GM12878 (cell line): ENCODE measurements at regions not wholly inside any gene's neighbourhood (a gene's known extent, or its start where the extent isn't known, plus 50 kb on each side); places are given as distances from the start of the nearest gene placed in this dataset.

Experiments
- ATAC-seq: fragments of 200-7000 bp; cut with Tn5 transposase; 3 replicates; pipeline ENCODE4 v1.9.1; 2020; ENCODE audit warnings: mild to moderate bottlenecking, moderate library complexity
- BruUV-seq: library from RNA; stranded (reverse); fragments of 400-500 nt; replicated peaks from 2 replicates; lab custom pipeline; 2021; lab: Mats Ljungman, UMichigan
- CTCF ChIA-PET: fragments of 300-600 bp; sonication (Branson Sonifier 250); formaldehyde crosslinking; extraction: SDS; loops from one replicate; lab custom pipeline; 2021; ENCODE audit warnings: inconsistent platforms; lab: Yijun Ruan, JAX
- POLR2A ChIA-PET: fragments of 350-600 bp; formaldehyde crosslinking; extraction: SDS; loops from one replicate; lab custom pipeline; 2021; ENCODE audit warnings: inconsistent platforms; lab: Charles Lee
- RAD21 ChIA-PET: fragments of 300-600 bp; sonication (Branson Sonifier 250); formaldehyde crosslinking; loops from one replicate; lab custom pipeline; 2023; ENCODE audit warnings: antibody characterized with exemption; ENCODE audit not compliant: unreplicated experiment; lab: Charles Lee
- SMC1A ChIA-PET: fragments of 300-600 bp; sonication (Branson Sonifier 250); formaldehyde crosslinking; loops from one replicate; lab custom pipeline; 2023; ENCODE audit not compliant: unreplicated experiment, uncharacterized antibody; lab: Charles Lee
- DNase-seq: peaks from one replicate; pipeline ENCODE4 v3.0.0-alpha.2; 2011; ENCODE audit warnings: low read depth, low spot score
- FAIRE-seq: peaks from 3 replicates; lab custom pipeline; 2011; peaks lifted over from hg19 to GRCh38; lab: Jason Lieb, UNC
- H2AFZ ChIP-seq: 2 replicates; pipeline ENCODE4 v1.6.0; 2011; ENCODE audit warnings: low read depth, low read length, control low read depth; ENCODE audit not compliant: control insufficient read depth
- H3K27ac ChIP-seq: 2 replicates; pipeline ENCODE4 v1.5.1; 2011; ENCODE audit warnings: control low read depth; ENCODE audit not compliant: control insufficient read depth, insufficient read depth
- H3K27me3 ChIP-seq, 2 experiments: replicated peaks in 1 of 2; 2 replicates each; pipeline versions ENCODE4 v1.6.0 to v1.6.1; 2011; ENCODE audit warnings: low read length in 1 of 2; ENCODE audit not compliant: control insufficient read depth in 2 of 2, insufficient read depth in 2 of 2
- H3K36me3 ChIP-seq, 2 experiments: 2 replicates each; pipeline ENCODE4 v1.5.1; 2011; ENCODE audit warnings: low read length in 1 of 2; ENCODE audit not compliant: control insufficient read depth in 2 of 2, insufficient read depth in 2 of 2
- H3K4me1 ChIP-seq: 2 replicates; pipeline ENCODE4 v1.6.1; 2011; ENCODE audit warnings: mild to moderate bottlenecking, low read length, moderate library complexity, mixed read lengths; ENCODE audit not compliant: control insufficient read depth, insufficient read depth
- H3K4me2 ChIP-seq: 2 replicates; pipeline ENCODE4 v1.6.0; 2011; ENCODE audit warnings: control low read depth; ENCODE audit not compliant: control insufficient read depth, insufficient read depth
- H3K4me3 ChIP-seq: fragments of 200-600 bp; sonication (generic); 2 replicates; pipeline ENCODE4 v1.5.1; 2016
- H3K79me2 ChIP-seq: 2 replicates; pipeline ENCODE4 v1.6.0; 2011; ENCODE audit warnings: low read length; ENCODE audit not compliant: control insufficient read depth, insufficient read depth
- H3K9ac ChIP-seq: 2 replicates; pipeline ENCODE4 v1.8.0; 2011; ENCODE audit warnings: low read length, control low read depth, mixed read lengths; ENCODE audit not compliant: control insufficient read depth, insufficient read depth
- H3K9me3 ChIP-seq: replicated peaks from 3 replicates; pipeline ENCODE4 v1.5.1; 2011; ENCODE audit warnings: mild to moderate bottlenecking, low read length; ENCODE audit not compliant: control insufficient read depth, insufficient read depth
- H4K20me1 ChIP-seq: 2 replicates; pipeline ENCODE4 v1.6.0; 2011; ENCODE audit not compliant: control insufficient read depth, insufficient read depth
- BACH1 ChIP-seq: fragments of 450-650 bp; IDR thresholded peaks from 2 replicates; pipeline ENCODE4 v1.6.1; 2017; ENCODE audit warnings: mild to moderate bottlenecking, borderline replicate concordance
- CREM ChIP-seq: IDR thresholded peaks from 2 replicates; pipeline ENCODE4 v1.6.1; 2014; ENCODE audit warnings: antibody characterized with exemption, low read depth
- GATAD2B ChIP-seq: fragments of 450-650 bp; conservative IDR thresholded peaks from 2 replicates; pipeline ENCODE4 v1.6.1; 2017; ENCODE audit warnings: low read depth, mild to moderate bottlenecking, moderate library complexity
- MTA3 ChIP-seq: IDR thresholded peaks from 2 replicates; pipeline ENCODE4 v1.6.1; 2012; ENCODE audit warnings: low read length, inconsistent platforms, borderline replicate concordance
- NFYB ChIP-seq: IDR thresholded peaks from 2 replicates; pipeline ENCODE4 v1.6.1; 2011; ENCODE audit warnings: low read depth, mild to moderate bottlenecking, low read length, improper control_type of control experiment, moderate library complexity; ENCODE audit not compliant: insufficient read depth
- NR2C2 ChIP-seq: IDR thresholded peaks from 2 replicates; pipeline ENCODE4 v1.6.1; 2011; ENCODE audit warnings: borderline replicate concordance, low read depth; ENCODE audit not compliant: control insufficient read depth, insufficient read length
- RBBP5 ChIP-seq: fragments of 200-600 bp; sonication (generic); conservative IDR thresholded peaks from 2 replicates; pipeline ENCODE4 v1.6.1; 2016
- SPI1 ChIP-seq: IDR thresholded peaks from 2 replicates; pipeline ENCODE4 v1.6.1; 2011; ENCODE audit warnings: low read depth, mild to moderate bottlenecking, low read length, moderate library complexity, borderline replicate concordance; ENCODE audit not compliant: insufficient read depth
- SUPT20H ChIP-seq: IDR thresholded peaks from 2 replicates; pipeline ENCODE4 v1.6.1; 2011; ENCODE audit warnings: low read depth, mild to moderate bottlenecking, low read length, moderate library complexity, borderline replicate concordance; ENCODE audit not compliant: control insufficient read depth
- SUZ12 ChIP-seq: fragments of 200-600 bp; sonication (generic); IDR thresholded peaks from one replicate; pipeline ENCODE4 v1.6.1; 2018; ENCODE audit warnings: antibody characterized with exemption, mild to moderate bottlenecking; ENCODE audit not compliant: unreplicated experiment
- ZNF217 ChIP-seq: fragments of 450-650 bp; IDR thresholded peaks from 2 replicates; pipeline ENCODE4 v1.6.1; 2017; ENCODE audit warnings: antibody characterized with exemption, mild to moderate bottlenecking
- WGBS: methylation state at CpG from one replicate; pipeline ENCODE4 v1.1.6; 2016; ENCODE audit warnings: low lambda C conversion rate; ENCODE audit not compliant: insufficient replicate concordance, insufficient coverage; ENCODE audit errors: missing lambda C conversion rate; 5-methylcytosine and 5-hydroxymethylcytosine counted together
- in situ Hi-C: fragments of 300-500 bp; cut with MboI; formaldehyde crosslinking; loops from 9 replicates; pipeline ENCODE4 v1.14.3; 2018; ENCODE audit warnings: mixed read lengths
- intact Hi-C: fragments of 100-400 bp; cut with micrococcal nuclease; formaldehyde crosslinking; loops from one replicate; pipeline ENCODE4 v1.14.2; 2022; ENCODE audit not compliant: unreplicated experiment

- H3K79me2 ChIP-seq: no peaks in the 10 kb centered on the region
- no peak overlapping the region for H3K27ac ChIP-seq
- H3K4me1 ChIP-seq: no peaks in the 10 kb centered on the region
- no peak for DNase-seq
- no peak for ATAC-seq
- H3K4me3 ChIP-seq: no peak overlapping the region
- no peaks in the 10 kb centered on the region for H3K9me3 ChIP-seq
- H3K9ac ChIP-seq: no peak overlapping the region
- no peak for FAIRE-seq
- no peaks in the 10 kb centered on the region for H3K36me3 ChIP-seq
- H3K4me2 ChIP-seq: no peak overlapping the region
- no peak overlapping the region for H2AFZ ChIP-seq
- no peaks in the 10 kb centered on the region for H4K20me1 ChIP-seq
- in situ Hi-C loops: no loop called here
- intact Hi-C loops: no loop called here
- no TSS peak for BruUV-seq
- POLR2A ChIA-PET: no interaction called here
- no peaks in the 10 kb centered on the region for H3K27me3 ChIP-seq
- WGBS: 18% methylated on average over 18 of the region's 18 CpGs
- no peak for TF ChIP-seq NR2C2
- TF ChIP-seq SUZ12: no peak
- TF ChIP-seq CREM: no peak
- no peak for TF ChIP-seq SPI1
- TF ChIP-seq GATAD2B: no peak
- no peak for TF ChIP-seq ZNF217
- no peak for TF ChIP-seq NFYB
- no peak for TF ChIP-seq MTA3
- no peak for TF ChIP-seq SUPT20H
- no peak for TF ChIP-seq RBBP5
- TF ChIP-seq BACH1: no peak
- SMC1A ChIA-PET: interaction anchor here (0.8 to 1.3 kb wide), 2 partner anchors 12 to 13 kb away, joined by 3 to 5 read pairs; no protein-coding TSS in a partner anchor
- CTCF ChIA-PET: interaction anchor here (0.7 to 1.2 kb wide), 3 partner anchors 19 to 763 kb away, joined by 3 read pairs; no protein-coding TSS in a partner anchor
- RAD21 ChIA-PET: no interaction called here
Measured at GRCh38 chr7:126040114-126041045, 1110.8 kb upstream of the POT1 start.
